H1 (cell line): ENCODE measurements at regions not wholly inside any gene's neighbourhood (a gene's known extent, or its start where the extent isn't known, plus 50 kb on each side); places are given as distances from the start of the nearest gene placed in this dataset.

Source experiments
- CTCF ChIA-PET: fragments of 300-600 bp; sonication (Branson Sonifier 250); formaldehyde crosslinking; loops from one replicate; lab custom pipeline; 2021; ENCODE audit not compliant: partially characterized antibody; lab: Charles Lee
- POLR2A ChIA-PET: fragments of 300-600 bp; sonication (Branson Sonifier 250); formaldehyde crosslinking; loops from one replicate; lab custom pipeline; 2021; ENCODE audit warnings: inconsistent platforms; ENCODE audit not compliant: partially characterized antibody; lab: Charles Lee
- DNase-seq, 2 experiments: peaks; one replicate each; pipeline versions ENCODE4 v3.0.0 to v3.0.0-alpha.2; 2010 to 2022; ENCODE audit warnings: low spot score in 2 of 2, low read depth in 1 of 2, mixed read lengths in 1 of 2
- FAIRE-seq: peaks from 2 replicates; lab custom pipeline; 2011; peaks lifted over from hg19 to GRCh38; lab: Jason Lieb, UNC
- H2AFZ ChIP-seq: 2 replicates; pipeline ENCODE4 v1.8.1; 2012; ENCODE audit warnings: low read length, inconsistent platforms
- H2AK5ac ChIP-seq: 2 replicates; pipeline ENCODE4 v1.6.1; 2013; ENCODE audit warnings: low read depth, low read length
- H2BK120ac ChIP-seq: replicated peaks from 2 replicates; pipeline ENCODE3; 2013; ENCODE audit warnings: low read depth, low read length, inconsistent platforms
- H2BK12ac ChIP-seq: 2 replicates; pipeline ENCODE4 v1.6.1; 2013; ENCODE audit warnings: low read depth, low read length
- H2BK15ac ChIP-seq: 2 replicates; pipeline ENCODE4 v1.6.1; 2013; ENCODE audit warnings: low read length
- H2BK20ac ChIP-seq: 2 replicates; pipeline ENCODE4 v1.6.1; 2013; ENCODE audit warnings: low read length
- H2BK5ac ChIP-seq: 2 replicates; pipeline ENCODE4 v1.6.1; 2013; ENCODE audit warnings: low read depth, low read length
- H3K14ac ChIP-seq: 2 replicates; pipeline ENCODE4 v1.6.1; 2013; ENCODE audit warnings: inconsistent platforms; ENCODE audit not compliant: insufficient read length
- H3K18ac ChIP-seq: 2 replicates; pipeline ENCODE4 v1.6.1; 2013; ENCODE audit warnings: low read length; ENCODE audit errors: extremely low read depth
- H3K23ac ChIP-seq: 2 replicates; pipeline ENCODE4 v1.6.1; 2013; ENCODE audit warnings: inconsistent platforms; ENCODE audit not compliant: insufficient read length
- H3K23me2 ChIP-seq: 2 replicates; pipeline ENCODE4 v1.6.1; 2013; ENCODE audit warnings: low read depth, low read length
- H3K27ac ChIP-seq: 2 replicates; pipeline ENCODE4 v1.6.1; 2011; ENCODE audit warnings: low read depth, low read length, inconsistent platforms
- H3K27me3 ChIP-seq, 4 experiments: replicated peaks in 1 of 4; 1 replicate in 1 of 4; 2 replicates in 3 of 4; pipeline versions ENCODE4 v1.6.1 to v1.8.1; 2011 to 2013; ENCODE audit warnings: low read length in 3 of 4, mild to moderate bottlenecking in 3 of 4, inconsistent platforms in 2 of 4, mixed read lengths in 2 of 4, moderate library complexity in 1 of 4; ENCODE audit not compliant: control insufficient read depth in 3 of 4, insufficient read depth in 3 of 4; ENCODE audit errors: extremely low read depth in 1 of 4
- H3K36me3 ChIP-seq, 4 experiments: 2 replicates each; pipeline versions ENCODE4 v1.6.1 to v1.8.1; 2011 to 2013; ENCODE audit warnings: mild to moderate bottlenecking in 4 of 4, low read length in 3 of 4, moderate library complexity in 2 of 4, control low read depth in 1 of 4, inconsistent platforms in 1 of 4; ENCODE audit not compliant: insufficient read depth in 4 of 4, control insufficient read depth in 2 of 4
- H3K4ac ChIP-seq: replicated peaks from 2 replicates; pipeline ENCODE3; 2013; ENCODE audit warnings: low read length, low read depth, mixed read lengths, inconsistent platforms; ENCODE audit not compliant: insufficient read length
- H3K4me1 ChIP-seq, 4 experiments: replicated peaks in 1 of 4; 1 replicate in 1 of 4; 2 replicates in 3 of 4; pipeline versions ENCODE4 v1.6.1 to v1.8.1; 2011 to 2013; ENCODE audit warnings: low read length in 3 of 4, inconsistent platforms in 2 of 4, mixed read lengths in 1 of 4; ENCODE audit not compliant: insufficient read depth in 4 of 4, control insufficient read depth in 3 of 4
- H3K4me2 ChIP-seq, 2 experiments: 2 replicates each; pipeline versions ENCODE4 v1.6.1 to v1.8.1; 2011 to 2013; ENCODE audit warnings: low read depth in 2 of 2, low read length in 2 of 2, control low read depth in 1 of 2, inconsistent platforms in 1 of 2, mild to moderate bottlenecking in 1 of 2; ENCODE audit not compliant: insufficient read depth in 1 of 2
- H3K4me3 ChIP-seq, 4 experiments: fragments of 200-600, 300-600 bp in 1 of 4; sonication (generic), shearing (Covaris generic), sonication (Bioruptor Twin) in 1 of 4; 2 replicates each; pipeline versions ENCODE4 v1.5.1 to v1.8.1; 2011 to 2016; ENCODE audit warnings: low read length in 4 of 4, low read depth in 3 of 4, control low read depth in 2 of 4, inconsistent platforms in 2 of 4, mild to moderate bottlenecking in 2 of 4, mixed read lengths in 1 of 4, moderate library complexity in 1 of 4; ENCODE audit not compliant: insufficient read depth in 2 of 4; ENCODE audit errors: extremely low read depth in 1 of 4
- H3K56ac ChIP-seq: replicated peaks from 2 replicates; pipeline ENCODE3; 2013; ENCODE audit warnings: low read depth, mild to moderate bottlenecking, mixed read lengths, low read length, inconsistent platforms; ENCODE audit not compliant: insufficient read length
- H3K79me1 ChIP-seq: 2 replicates; pipeline ENCODE4 v1.6.1; 2013; ENCODE audit warnings: low read depth, low read length, control low read depth
- H3K79me2 ChIP-seq, 2 experiments: 2 replicates each; pipeline versions ENCODE4 v1.6.1 to v1.8.1; 2012 to 2013; ENCODE audit warnings: low read length in 2 of 2, mild to moderate bottlenecking in 2 of 2, inconsistent platforms in 1 of 2; ENCODE audit not compliant: insufficient read depth in 2 of 2, control insufficient read depth in 1 of 2
- H3K9ac ChIP-seq, 4 experiments: replicated peaks in 1 of 4; 1 replicate in 1 of 4; 2 replicates in 3 of 4; pipeline versions ENCODE4 v1.6.1 to v1.8.1; 2011 to 2013; ENCODE audit warnings: low read depth in 3 of 4, low read length in 3 of 4, control low read depth in 2 of 4, mild to moderate bottlenecking in 2 of 4, moderate library complexity in 2 of 4, inconsistent platforms in 1 of 4; ENCODE audit errors: extremely low read depth in 1 of 4
- H3K9me3 ChIP-seq, 2 experiments: 2 replicates each; pipeline versions ENCODE4 v1.6.1 to v1.8.1; 2012 to 2013; ENCODE audit warnings: mild to moderate bottlenecking in 2 of 2, moderate library complexity in 2 of 2, control low read depth in 1 of 2, inconsistent platforms in 1 of 2, low read depth in 1 of 2, low read length in 1 of 2, mixed read lengths in 1 of 2; ENCODE audit not compliant: insufficient read depth in 2 of 2
- H4K20me1 ChIP-seq, 2 experiments: replicated peaks in 1 of 2; 2 replicates each; pipeline versions ENCODE3 to v1.8.1; 2011 to 2013; ENCODE audit warnings: inconsistent platforms in 2 of 2, low read length in 2 of 2, mild to moderate bottlenecking in 1 of 2; ENCODE audit not compliant: insufficient read depth in 2 of 2, control insufficient read depth in 1 of 2
- H4K5ac ChIP-seq: 2 replicates; pipeline ENCODE4 v1.6.1; 2013; ENCODE audit warnings: low read length, low read depth, mixed read lengths, inconsistent platforms; ENCODE audit not compliant: insufficient read length
- H4K8ac ChIP-seq: 2 replicates; pipeline ENCODE4 v1.8.0; 2013; ENCODE audit warnings: mild to moderate bottlenecking, moderate library complexity, low read length, inconsistent platforms; ENCODE audit not compliant: insufficient read depth; ENCODE audit errors: extremely low read depth
- H4K91ac ChIP-seq: replicated peaks from 2 replicates; pipeline ENCODE3; 2013; ENCODE audit warnings: low read length, mixed read lengths, inconsistent platforms; ENCODE audit not compliant: insufficient read length
- BCL11A ChIP-seq, 2 experiments: IDR thresholded peaks; one replicate each; pipeline ENCODE4 v1.6.1; 2011; ENCODE audit warnings: low read depth in 2 of 2, low read length in 2 of 2, mild to moderate bottlenecking in 2 of 2
- CBX5 ChIP-seq: fragments of 300-800, 300-1000 bp; sonication (generic); IDR thresholded peaks from 2 replicates; pipeline ENCODE4 v1.7.1; 2016; ENCODE audit warnings: antibody characterized with exemption, low read length, low read depth
- CBX8 ChIP-seq: fragments of 300-800, 300-1000 bp; sonication (generic); IDR thresholded peaks from 2 replicates; pipeline ENCODE4 v1.7.1; 2016; ENCODE audit warnings: low read depth, low read length, borderline replicate concordance
- CEBPB ChIP-seq: IDR thresholded peaks from 2 replicates; pipeline ENCODE4 v1.6.1; 2012; ENCODE audit warnings: low read depth, low read length
- EGR1 ChIP-seq: IDR thresholded peaks from 2 replicates; pipeline ENCODE4 v1.6.1; 2011; ENCODE audit warnings: low read depth, low read length, borderline replicate concordance
- POLR2A ChIP-seq, 2 experiments: IDR thresholded peaks; 1 replicate in 1 of 2; 2 replicates in 1 of 2; pipeline ENCODE4 v1.6.1; 2011; ENCODE audit warnings: low read depth in 2 of 2, low read length in 2 of 2, mild to moderate bottlenecking in 2 of 2; ENCODE audit errors: control extremely low read depth in 1 of 2
- POU5F1 ChIP-seq: IDR thresholded peaks from 2 replicates; pipeline ENCODE4 v1.6.1; 2011; ENCODE audit warnings: low read depth, mild to moderate bottlenecking, low read length, moderate library complexity
- RXRA ChIP-seq: IDR thresholded peaks from 2 replicates; pipeline ENCODE4 v1.6.1; 2011; ENCODE audit warnings: low read depth, mild to moderate bottlenecking, low read length, moderate library complexity; ENCODE audit not compliant: insufficient read depth
- TBP ChIP-seq: IDR thresholded peaks from 2 replicates; pipeline ENCODE4 v1.6.1; 2011; ENCODE audit warnings: low read depth, low read length, improper control_type of control experiment
- YY1 ChIP-seq: IDR thresholded peaks from 2 replicates; pipeline ENCODE4 v1.6.1; 2011; ENCODE audit warnings: low read depth, mild to moderate bottlenecking, low read length
- TF ChIP-seq, protein P1 (sequence below): IDR thresholded peaks from 2 replicates; pipeline ENCODE4 v1.6.1; 2011; ENCODE audit warnings: low read depth, mild to moderate bottlenecking, low read length; ENCODE audit not compliant: insufficient read depth

DNA sequence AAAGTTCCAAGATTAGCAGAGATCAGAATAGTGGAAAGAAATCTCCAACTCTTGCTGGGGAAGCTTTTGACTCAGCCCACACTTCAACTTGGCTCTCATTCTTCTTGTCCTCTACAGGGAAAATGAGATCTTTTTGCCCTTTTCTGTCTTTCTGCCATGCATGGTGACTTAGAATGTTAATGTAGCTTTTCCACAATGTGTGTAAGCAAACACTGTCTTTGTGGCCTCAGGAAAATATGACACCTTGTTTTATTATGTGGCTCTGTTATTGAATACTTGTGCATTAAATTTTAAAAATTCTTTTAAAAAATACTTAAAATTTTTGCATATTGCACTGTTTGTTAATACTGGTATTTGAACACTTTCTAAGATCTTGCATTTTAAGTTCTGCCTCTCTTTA is 65.4 kb upstream of the WDR75 start:
- FAIRE-seq: no peak
- CTCF ChIA-PET: no interaction called here
- no peak overlapping the region for H3K9ac ChIP-seq

More for the DNA sequence above, 65.4 kb upstream of the WDR75 start:
- H3K14ac ChIP-seq: no peak overlapping the region
- no peak overlapping the region for H4K8ac ChIP-seq
- H3K9me3 ChIP-seq: no peaks in the 10 kb centered on the region
- no peak overlapping the region for H2BK5ac ChIP-seq
- no peak for DNase-seq
- H3K23ac ChIP-seq: no peak overlapping the region
- no peaks in the 10 kb centered on the region for H3K27me3 ChIP-seq
- no peak overlapping the region for H4K5ac ChIP-seq
- no peak overlapping the region for H3K4me3 ChIP-seq
- H3K79me1 ChIP-seq: no peaks in the 10 kb centered on the region
- H2BK120ac ChIP-seq: no peak overlapping the region
- no peaks in the 10 kb centered on the region for H4K20me1 ChIP-seq
- POLR2A ChIA-PET: no interaction called here
- H3K36me3 ChIP-seq: no peaks in the 10 kb centered on the region
- no peak overlapping the region for H3K4ac ChIP-seq
- no peak overlapping the region for H3K56ac ChIP-seq
- TF ChIP-seq CEBPB (no peak), EGR1 (no peak), POU5F1 (no peak), CBX8 (no peak), CBX5 (no peak), POLR2A (IDR thresholded peaks at IDR 0.05; ENCODE audit: control extremely low read depth in 1 of 2, low read depth in 2 of 2, low read length in 2 of 2) (no peak), YY1 (no peak), BCL11A (IDR thresholded peaks at IDR 0.05; ENCODE audit: low read depth in 2 of 2, low read length in 2 of 2) (no peak), TBP (no peak), RXRA (no peak)
- TF ChIP-seq, protein P1, sequence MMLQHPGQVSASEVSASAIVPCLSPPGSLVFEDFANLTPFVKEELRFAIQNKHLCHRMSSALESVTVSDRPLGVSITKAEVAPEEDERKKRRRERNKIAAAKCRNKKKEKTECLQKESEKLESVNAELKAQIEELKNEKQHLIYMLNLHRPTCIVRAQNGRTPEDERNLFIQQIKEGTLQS: no peak
- H2AFZ ChIP-seq: no peak overlapping the region
- no peak overlapping the region for H3K4me2 ChIP-seq
- H4K91ac ChIP-seq: no peak overlapping the region
- no peak overlapping the region for H3K18ac ChIP-seq
- no peak overlapping the region for H3K27ac ChIP-seq
- no peak overlapping the region for H2BK20ac ChIP-seq
- no peak overlapping the region for H2AK5ac ChIP-seq
- no peak overlapping the region for H2BK12ac ChIP-seq
- no peak overlapping the region for H2BK15ac ChIP-seq
- H3K4me1 ChIP-seq: peaks cover 0 to 7% (median 4%) of the 10 kb centered on the region in 4 experiments; a peak in 2 of 7 replicates
- H3K23me2 ChIP-seq: no peaks in the 10 kb centered on the region
- H3K79me2 ChIP-seq: no peaks in the 10 kb centered on the region
